Heart left ventricle (tissue), 13 donors: ENCODE measurements at regions not wholly inside any gene's neighbourhood (a gene's known extent, or its start where the extent isn't known, plus 50 kb on each side); places are given as distances from the start of the nearest gene placed in this dataset.

Experiments used
- POLR2A ChIP-seq, 2 donors: fragments of 450-650 bp; IDR thresholded peaks; one replicate each; pipeline ENCODE4 v1.6.1; 2017; ENCODE audit warnings: antibody characterized with exemption in 2 of 2, mild to moderate bottlenecking in 2 of 2, moderate library complexity in 2 of 2
- TF ChIP-seq, protein P1 (sequence below), 12 donors: fragments of 200-600 bp; sonication (generic) in 4 of 12; IDR thresholded peaks; one replicate each; pipeline versions ENCODE4 v1.5.0 to v1.8.0; 2018 to 2022; ENCODE audit warnings: antibody characterized with exemption in 12 of 12, mild to moderate bottlenecking in 5 of 12
- donor health status: ischemic (EF 13 %, LVEDD 7.1; RV severe dilation, severe dysfunction).
- donor health status: DM: no; HTN: yes; CAD: no.
- donor health status: DM: no; HTN: no; CAD: no.
- donor health status: ischemic (EF 25% LVEDD 6.9; RV normal size, moderate dysfunction).
- donor health status: ischemic (EF 25% LVEDD 5.7; RV mildly dilated, moderate dysfunction).
- donor health status: ischemic (EF 35%, LVEDD 5.7; RV mildly dilated, moderate dysfunction).
- donor health status: nonischemic (EF 11% LVEDD 7.7; RV severe dilation, severe dysfunction).
- donor health status: DM: yes; HTN: yes; CAD: no.
- donor health status: PGD.
- donor health status: ischemic (EF 29% LVEDD 5.4; RV normal size, mild dysfunction).
- donor health status: nonischemic (EF 23%, LVEDD 6.1; RV moderate dilation, normal function).

DNA sequence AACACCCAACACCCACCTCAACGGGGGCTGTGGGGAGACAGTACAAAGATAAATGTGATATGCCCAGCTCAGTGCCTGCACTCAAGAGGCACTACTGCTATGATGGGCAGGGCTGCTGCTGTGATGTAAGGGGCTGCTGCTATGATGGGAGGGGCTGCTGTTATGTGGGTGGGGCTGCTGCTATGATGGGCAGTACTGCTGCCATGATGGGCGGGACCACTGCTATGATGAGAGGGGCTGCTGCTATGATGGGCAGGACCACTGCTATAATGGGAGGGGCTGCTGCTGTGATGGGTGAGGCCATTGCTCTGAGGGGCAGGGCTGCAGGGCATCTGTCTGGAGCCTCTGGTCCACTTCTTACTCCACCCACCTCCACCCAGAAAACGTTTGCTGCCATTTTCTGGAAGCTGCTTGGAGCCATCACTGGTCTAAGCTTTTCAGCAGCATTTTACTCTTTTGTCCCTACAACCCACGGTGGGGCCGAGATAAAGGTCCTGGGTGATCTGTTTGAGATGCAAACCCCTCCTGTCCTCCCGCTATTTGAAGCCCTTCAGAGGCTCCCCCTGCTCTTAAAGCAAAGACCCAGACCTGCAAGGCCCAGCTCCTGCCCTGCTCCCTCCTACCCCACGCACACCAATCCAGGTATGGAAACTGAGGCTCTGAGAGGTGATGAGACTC is 656.9 kb downstream of the PTPRU start:
- no peak for TF ChIP-seq POLR2A (IDR thresholded peaks at IDR 0.05)
- TF ChIP-seq, protein P1, sequence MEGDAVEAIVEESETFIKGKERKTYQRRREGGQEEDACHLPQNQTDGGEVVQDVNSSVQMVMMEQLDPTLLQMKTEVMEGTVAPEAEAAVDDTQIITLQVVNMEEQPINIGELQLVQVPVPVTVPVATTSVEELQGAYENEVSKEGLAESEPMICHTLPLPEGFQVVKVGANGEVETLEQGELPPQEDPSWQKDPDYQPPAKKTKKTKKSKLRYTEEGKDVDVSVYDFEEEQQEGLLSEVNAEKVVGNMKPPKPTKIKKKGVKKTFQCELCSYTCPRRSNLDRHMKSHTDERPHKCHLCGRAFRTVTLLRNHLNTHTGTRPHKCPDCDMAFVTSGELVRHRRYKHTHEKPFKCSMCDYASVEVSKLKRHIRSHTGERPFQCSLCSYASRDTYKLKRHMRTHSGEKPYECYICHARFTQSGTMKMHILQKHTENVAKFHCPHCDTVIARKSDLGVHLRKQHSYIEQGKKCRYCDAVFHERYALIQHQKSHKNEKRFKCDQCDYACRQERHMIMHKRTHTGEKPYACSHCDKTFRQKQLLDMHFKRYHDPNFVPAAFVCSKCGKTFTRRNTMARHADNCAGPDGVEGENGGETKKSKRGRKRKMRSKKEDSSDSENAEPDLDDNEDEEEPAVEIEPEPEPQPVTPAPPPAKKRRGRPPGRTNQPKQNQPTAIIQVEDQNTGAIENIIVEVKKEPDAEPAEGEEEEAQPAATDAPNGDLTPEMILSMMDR (IDR thresholded peaks at IDR 0.05): no peak
